ENCODE measurements at regions not wholly inside any gene's neighbourhood (a gene's known extent, or its start where the extent isn't known, plus 50 kb on each side); places are given as distances from the start of the nearest gene placed in this dataset.

DNA sequence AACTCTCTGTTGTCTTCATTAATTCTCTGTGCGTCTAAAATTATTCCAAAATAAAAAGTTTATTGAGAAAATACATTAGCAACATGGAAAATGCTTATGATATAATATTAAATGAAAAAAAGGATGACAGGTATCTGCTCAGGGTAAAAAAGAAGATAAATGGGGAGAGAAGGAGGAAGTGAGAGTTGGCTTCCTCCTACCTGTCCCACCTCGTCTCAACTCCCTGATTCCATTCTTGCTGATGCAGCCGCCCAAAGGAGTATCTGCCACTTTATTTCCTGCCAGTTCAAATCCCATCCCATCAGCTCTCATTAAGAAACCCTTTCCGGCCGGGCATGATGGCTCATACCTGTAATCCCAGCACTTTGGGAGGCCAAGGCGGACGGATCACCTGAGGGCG lies 72.5 kb upstream of the ALOX12 start:
- Histone ChIP-seq H3K23ac (ENCODE audit: insufficient read length) (no peak overlapping the region), H3K4me3 (ENCODE audit: extremely low read depth in 1 of 4, insufficient read depth in 2 of 4, low read depth in 3 of 4, low read length in 4 of 4) (no peak overlapping the region), H2BK5ac (ENCODE audit: low read depth, low read length) (no peak overlapping the region), H4K20me1 (replicated peaks in 1 of 2; ENCODE audit: control insufficient read depth in 1 of 2, insufficient read depth in 2 of 2, low read length in 2 of 2) (no peaks in the 10 kb centered on the region), H2AFZ (ENCODE audit: low read length) (no peak overlapping the region), H4K91ac (replicated peaks; ENCODE audit: insufficient read length, low read length) (no peak overlapping the region), H3K56ac (replicated peaks; ENCODE audit: insufficient read length, low read depth, low read length) (no peak overlapping the region), H3K79me1 (ENCODE audit: low read depth, low read length) (no peaks in the 10 kb centered on the region), H2BK15ac (ENCODE audit: low read length) (no peak overlapping the region), H3K79me2 (ENCODE audit: control insufficient read depth in 1 of 2, insufficient read depth in 2 of 2, low read length in 2 of 2) (no peaks in the 10 kb centered on the region), H3K4ac (replicated peaks; ENCODE audit: insufficient read length, low read depth, low read length) (no peak overlapping the region), H2BK20ac (ENCODE audit: low read length) (no peak overlapping the region), H3K23me2 (ENCODE audit: low read depth, low read length) (no peaks in the 10 kb centered on the region), H2BK12ac (ENCODE audit: low read depth, low read length) (no peak overlapping the region), H2AK5ac (ENCODE audit: low read depth, low read length) (no peak overlapping the region), H3K18ac (ENCODE audit: extremely low read depth, low read length) (no peak overlapping the region), H3K36me3 (ENCODE audit: control insufficient read depth in 2 of 4, insufficient read depth in 4 of 4, low read length in 3 of 4) (no peaks in the 10 kb centered on the region), H4K8ac (ENCODE audit: extremely low read depth, insufficient read depth, low read length) (peak overlapping the region; percentile 68; the same call in 1 of the 2 replicates), H3K9ac (replicated peaks in 1 of 4; ENCODE audit: extremely low read depth in 1 of 4, low read depth in 3 of 4, low read length in 3 of 4) (no peak overlapping the region), H3K27ac (ENCODE audit: low read depth, low read length) (no peak overlapping the region), H2BK120ac (replicated peaks; ENCODE audit: low read depth, low read length) (no peak overlapping the region), H4K5ac (ENCODE audit: insufficient read length, low read depth, low read length) (no peak overlapping the region), H3K27me3 (replicated peaks in 1 of 4; ENCODE audit: control insufficient read depth in 3 of 4, extremely low read depth in 1 of 4, insufficient read depth in 3 of 4, low read length in 3 of 4) (no peaks in the 10 kb centered on the region), H3K14ac (ENCODE audit: insufficient read length) (no peak overlapping the region), H3K4me2 (ENCODE audit: insufficient read depth in 1 of 2, low read depth in 2 of 2, low read length in 2 of 2) (no peak overlapping the region), H3K9me3 (ENCODE audit: insufficient read depth in 2 of 2, low read depth in 1 of 2, low read length in 1 of 2) (peaks cover 5 to 10% of the 10 kb centered on the region in 2 experiments; a peak in 2 of 4 replicates), H3K4me1 (replicated peaks in 1 of 4; ENCODE audit: control insufficient read depth in 3 of 4, insufficient read depth in 4 of 4, low read length in 3 of 4) (no peaks in the 10 kb centered on the region)
- POLR2A ChIA-PET (ENCODE audit: partially characterized antibody), result no interaction called here
- FAIRE-seq (no peak), DNase-seq (ENCODE audit: low read depth in 1 of 2, low spot score in 2 of 2) (no peak)
- 93% methylated on average over 8 of the region's 8 CpGs; no CpG with 5 or more reads in 1 of the 2 experiments for WGBS, 2 experiments (ENCODE audit: extremely low coverage in 1 of 2, insufficient coverage in 1 of 2, insufficient read length in 1 of 2, insufficient replicate concordance in 2 of 2, low coverage in 1 of 2, low lambda C conversion rate in 2 of 2, missing lambda C conversion rate in 1 of 2)
- CTCF ChIA-PET (ENCODE audit: partially characterized antibody), result interaction anchor here (1.2 to 1.9 kb wide), 3 partner anchors 9 to 81 kb away, joined by 4 to 13 read pairs (median 5); no protein-coding TSS in a partner anchor
- TF ChIP-seq SAP30 (IDR thresholded peaks at IDR 0.05; ENCODE audit: insufficient read depth, insufficient replicate concordance, low read length) (no peak), SIX5 (IDR thresholded peaks at IDR 0.05; ENCODE audit: low read depth, low read length) (no peak), POU5F1 (IDR thresholded peaks at IDR 0.05; ENCODE audit: low read depth, low read length) (no peak), JUND (IDR thresholded peaks at IDR 0.05; ENCODE audit: low read length) (no peak), CHD1 (IDR thresholded peaks at IDR 0.05; ENCODE audit: low read depth, low read length) (no peak), TCF12 (IDR thresholded peaks at IDR 0.05; ENCODE audit: low read depth, low read length) (no peak), POLR2AphosphoS5 (IDR thresholded peaks at IDR 0.05; ENCODE audit: low read depth, low read length) (no peak), BACH1 (IDR thresholded peaks at IDR 0.05; ENCODE audit: low read length) (no peak), FOSL1 (IDR thresholded peaks at IDR 0.05; ENCODE audit: insufficient read depth, low read depth, low read length) (no peak), RAD21 (IDR thresholded peaks at IDR 0.05 in 1 of 2, conservative IDR thresholded peaks at IDR 0.05 in 1 of 2; ENCODE audit: low read depth in 2 of 2, low read length in 2 of 2) (no peak), RFX5 (IDR thresholded peaks at IDR 0.05; ENCODE audit: borderline replicate concordance, low read depth, low read length) (no peak), KDM4A (IDR thresholded peaks at IDR 0.05; ENCODE audit: low read depth, low read length, severe bottlenecking) (no peak), TAF1 (IDR thresholded peaks at IDR 0.05; ENCODE audit: low read depth, low read length) (no peak), EP300 (IDR thresholded peaks at IDR 0.05; ENCODE audit: borderline replicate concordance in 1 of 2, low read depth in 2 of 2, low read length in 2 of 2) (no peak)
- TF ChIP-seq, protein P1, sequence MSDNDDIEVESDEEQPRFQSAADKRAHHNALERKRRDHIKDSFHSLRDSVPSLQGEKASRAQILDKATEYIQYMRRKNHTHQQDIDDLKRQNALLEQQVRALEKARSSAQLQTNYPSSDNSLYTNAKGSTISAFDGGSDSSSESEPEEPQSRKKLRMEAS (IDR thresholded peaks at IDR 0.05), result no peak
